ENCODE measurements at regions not wholly inside any gene's neighbourhood (a gene's known extent, or its start where the extent isn't known, plus 50 kb on each side); places are given as distances from the start of the nearest gene placed in this dataset.
"Not testable (repeated sequence)": the region's sequence is repeated elsewhere in the genome, so short reads cannot be mapped to it uniquely, and the experiment has no call there.

DNA sequence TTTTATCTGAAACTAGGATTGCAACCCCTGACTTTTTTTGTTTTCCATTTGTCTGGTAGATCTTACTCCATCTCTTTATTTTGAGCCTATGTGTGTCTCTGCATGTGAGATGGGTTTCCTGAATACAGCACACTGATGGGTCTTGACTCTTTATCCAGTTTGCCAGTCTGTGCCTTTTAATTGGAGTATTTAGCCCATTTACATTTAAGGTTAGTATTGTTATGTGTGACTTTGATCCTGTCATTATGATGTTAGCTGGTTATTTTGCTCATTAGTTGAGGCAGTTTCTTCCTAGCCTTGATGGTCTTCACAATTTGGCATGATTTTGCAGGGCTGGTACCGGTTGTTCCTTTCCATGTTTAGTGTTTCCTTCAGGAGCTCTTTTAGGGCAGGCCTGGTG is 148.1 kb upstream of the MAST4 start:
- TF ChIP-seq, protein P1, sequence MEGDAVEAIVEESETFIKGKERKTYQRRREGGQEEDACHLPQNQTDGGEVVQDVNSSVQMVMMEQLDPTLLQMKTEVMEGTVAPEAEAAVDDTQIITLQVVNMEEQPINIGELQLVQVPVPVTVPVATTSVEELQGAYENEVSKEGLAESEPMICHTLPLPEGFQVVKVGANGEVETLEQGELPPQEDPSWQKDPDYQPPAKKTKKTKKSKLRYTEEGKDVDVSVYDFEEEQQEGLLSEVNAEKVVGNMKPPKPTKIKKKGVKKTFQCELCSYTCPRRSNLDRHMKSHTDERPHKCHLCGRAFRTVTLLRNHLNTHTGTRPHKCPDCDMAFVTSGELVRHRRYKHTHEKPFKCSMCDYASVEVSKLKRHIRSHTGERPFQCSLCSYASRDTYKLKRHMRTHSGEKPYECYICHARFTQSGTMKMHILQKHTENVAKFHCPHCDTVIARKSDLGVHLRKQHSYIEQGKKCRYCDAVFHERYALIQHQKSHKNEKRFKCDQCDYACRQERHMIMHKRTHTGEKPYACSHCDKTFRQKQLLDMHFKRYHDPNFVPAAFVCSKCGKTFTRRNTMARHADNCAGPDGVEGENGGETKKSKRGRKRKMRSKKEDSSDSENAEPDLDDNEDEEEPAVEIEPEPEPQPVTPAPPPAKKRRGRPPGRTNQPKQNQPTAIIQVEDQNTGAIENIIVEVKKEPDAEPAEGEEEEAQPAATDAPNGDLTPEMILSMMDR (IDR thresholded peaks at IDR 0.05), result not testable (repeated sequence)
- TF ChIP-seq, protein P2, sequence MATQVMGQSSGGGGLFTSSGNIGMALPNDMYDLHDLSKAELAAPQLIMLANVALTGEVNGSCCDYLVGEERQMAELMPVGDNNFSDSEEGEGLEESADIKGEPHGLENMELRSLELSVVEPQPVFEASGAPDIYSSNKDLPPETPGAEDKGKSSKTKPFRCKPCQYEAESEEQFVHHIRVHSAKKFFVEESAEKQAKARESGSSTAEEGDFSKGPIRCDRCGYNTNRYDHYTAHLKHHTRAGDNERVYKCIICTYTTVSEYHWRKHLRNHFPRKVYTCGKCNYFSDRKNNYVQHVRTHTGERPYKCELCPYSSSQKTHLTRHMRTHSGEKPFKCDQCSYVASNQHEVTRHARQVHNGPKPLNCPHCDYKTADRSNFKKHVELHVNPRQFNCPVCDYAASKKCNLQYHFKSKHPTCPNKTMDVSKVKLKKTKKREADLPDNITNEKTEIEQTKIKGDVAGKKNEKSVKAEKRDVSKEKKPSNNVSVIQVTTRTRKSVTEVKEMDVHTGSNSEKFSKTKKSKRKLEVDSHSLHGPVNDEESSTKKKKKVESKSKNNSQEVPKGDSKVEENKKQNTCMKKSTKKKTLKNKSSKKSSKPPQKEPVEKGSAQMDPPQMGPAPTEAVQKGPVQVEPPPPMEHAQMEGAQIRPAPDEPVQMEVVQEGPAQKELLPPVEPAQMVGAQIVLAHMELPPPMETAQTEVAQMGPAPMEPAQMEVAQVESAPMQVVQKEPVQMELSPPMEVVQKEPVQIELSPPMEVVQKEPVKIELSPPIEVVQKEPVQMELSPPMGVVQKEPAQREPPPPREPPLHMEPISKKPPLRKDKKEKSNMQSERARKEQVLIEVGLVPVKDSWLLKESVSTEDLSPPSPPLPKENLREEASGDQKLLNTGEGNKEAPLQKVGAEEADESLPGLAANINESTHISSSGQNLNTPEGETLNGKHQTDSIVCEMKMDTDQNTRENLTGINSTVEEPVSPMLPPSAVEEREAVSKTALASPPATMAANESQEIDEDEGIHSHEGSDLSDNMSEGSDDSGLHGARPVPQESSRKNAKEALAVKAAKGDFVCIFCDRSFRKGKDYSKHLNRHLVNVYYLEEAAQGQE (IDR thresholded peaks at IDR 0.05; ENCODE audit: low read depth, low read length), result not testable (repeated sequence)
- not testable (repeated sequence) for TF ChIP-seq MXI1 (IDR thresholded peaks at IDR 0.05; ENCODE audit: low read depth, low read length); POLR2AphosphoS5 (IDR thresholded peaks at IDR 0.05; ENCODE audit: low read depth, low read length); GATA2 (CRISPR knock-in tag; IDR thresholded peaks at IDR 0.05); EP300 (IDR thresholded peaks at IDR 0.05; ENCODE audit: borderline replicate concordance in 1 of 2, low read depth in 1 of 2, low read length in 1 of 2); RAD21 (IDR thresholded peaks at IDR 0.05; ENCODE audit: low read length); TAF1 (IDR thresholded peaks at IDR 0.05; ENCODE audit: borderline replicate concordance, low read depth, low read length); SMC3 (IDR thresholded peaks at IDR 0.05; ENCODE audit: low read depth, low read length)
